ENCODE measurements at regions not wholly inside any gene's neighbourhood (a gene's known extent, or its start where the extent isn't known, plus 50 kb on each side); places are given as distances from the start of the nearest gene placed in this dataset.

GRCh38 chr2:52145005-52145404 is 1113.1 kb upstream of the NRXN1 start:
- Mint-ChIP-seq H3K9me3 (peaks cover 0 to 5% (median 0%) of the 10 kb centered on the region in 9 donors), H3K4me1 (no peaks in the 10 kb centered on the region), H3K27ac (no peak overlapping the region), H3K27me3 (no peaks in the 10 kb centered on the region), H3K36me3 (no peaks in the 10 kb centered on the region), H3K4me3 (no peak overlapping the region)
- ATAC-seq (no peak), DNase-seq (no peak)
- POLR2A ChIA-PET, result no interaction called here

GRCh38 chr2:52144590-52144989 is 1112.7 kb upstream of the NRXN1 start:
- H3K36me3 Mint-ChIP-seq, result no peaks in the 10 kb centered on the region
- ATAC-seq (no peak), DNase-seq (no peak)
- no peak overlapping the region for H3K27ac Mint-ChIP-seq
- H3K4me1 Mint-ChIP-seq, result no peaks in the 10 kb centered on the region
- no peak overlapping the region for H3K4me3 Mint-ChIP-seq
- POLR2A ChIA-PET, result no interaction called here
- no peaks in the 10 kb centered on the region for H3K27me3 Mint-ChIP-seq
- H3K9me3 Mint-ChIP-seq, result peaks cover 0 to 5% (median 0%) of the 10 kb centered on the region in 9 donors

GRCh38 chr2:52141076-52141475 is 1109.1 kb upstream of the NRXN1 start:
- H3K27ac Mint-ChIP-seq, result no peak overlapping the region
- peaks cover 0 to 18% (median 6%) of the 10 kb centered on the region in 9 donors for H3K9me3 Mint-ChIP-seq
- ATAC-seq (no peak), DNase-seq (no peak)
- no peaks in the 10 kb centered on the region for H3K36me3 Mint-ChIP-seq
- no peak overlapping the region for H3K4me3 Mint-ChIP-seq
- H3K27me3 Mint-ChIP-seq, result no peaks in the 10 kb centered on the region
- H3K4me1 Mint-ChIP-seq, result no peaks in the 10 kb centered on the region
- POLR2A ChIA-PET, result no interaction called here

- Mint-ChIP-seq H3K27ac (no peak overlapping the region), H3K36me3 (peaks cover 0 to 4% (median 0%) of the 10 kb centered on the region in 3 donors), H3K27me3 (no peaks in the 10 kb centered on the region), H3K9me3 (peaks cover 0 to 29% (median 10%) of the 10 kb centered on the region in 9 donors), H3K4me1 (no peaks in the 10 kb centered on the region), H3K4me3 (no peak overlapping the region)
- no peak for ATAC-seq
- POLR2A ChIA-PET, result no interaction called here
- DNase-seq, result no peak
These were observed 1107.3 kb upstream of the NRXN1 start for GRCh38 chr2:52139241-52139640.

- no peak overlapping the region for H3K27ac Mint-ChIP-seq
These were observed 1103.3 kb upstream of the NRXN1 start for GRCh38 chr2:52135235-52135634.

GRCh38 chr2:52128081-52128480 is 1096.1 kb upstream of the NRXN1 start:
- H3K27ac Mint-ChIP-seq, result no peak overlapping the region
- H3K9me3 Mint-ChIP-seq, result peaks cover 3 to 36% (median 14%) of the 10 kb centered on the region in 9 donors
- POLR2A ChIA-PET, result no interaction called here
- no peak for DNase-seq
- no peak for ATAC-seq
- no peak overlapping the region for H3K4me3 Mint-ChIP-seq
- peaks cover 0 to 4% (median 0%) of the 10 kb centered on the region in 3 donors for H3K36me3 Mint-ChIP-seq
- no peaks in the 10 kb centered on the region for H3K4me1 Mint-ChIP-seq
- H3K27me3 Mint-ChIP-seq, result no peaks in the 10 kb centered on the region

More at GRCh38 chr2:52135235-52135634, 1103.3 kb upstream of the NRXN1 start:
- H3K4me3 Mint-ChIP-seq, result no peak overlapping the region
- DNase-seq (no peak), ATAC-seq (no peak)
- H3K36me3 Mint-ChIP-seq, result peaks cover 0 to 5% (median 0%) of the 10 kb centered on the region in 3 donors
- no peaks in the 10 kb centered on the region for H3K27me3 Mint-ChIP-seq
- POLR2A ChIA-PET, result no interaction called here
- H3K9me3 Mint-ChIP-seq, result peaks cover 1 to 36% (median 14%) of the 10 kb centered on the region in 9 donors
- no peaks in the 10 kb centered on the region for H3K4me1 Mint-ChIP-seq

GRCh38 chr2:52127527-52127926 is 1095.6 kb upstream of the NRXN1 start:
- POLR2A ChIA-PET, result no interaction called here
- Mint-ChIP-seq H3K4me1 (no peaks in the 10 kb centered on the region), H3K36me3 (peaks cover 0 to 4% (median 0%) of the 10 kb centered on the region in 3 donors), H3K4me3 (no peak overlapping the region), H3K27me3 (no peaks in the 10 kb centered on the region), H3K27ac (no peak overlapping the region), H3K9me3 (peaks cover 2 to 36% (median 14%) of the 10 kb centered on the region in 9 donors)
- no peak for DNase-seq
- no peak for ATAC-seq

- ATAC-seq, result no peak
- Mint-ChIP-seq H3K27me3 (no peaks in the 10 kb centered on the region), H3K4me3 (no peak overlapping the region), H3K27ac (no peak overlapping the region), H3K4me1 (no peaks in the 10 kb centered on the region), H3K36me3 (no peaks in the 10 kb centered on the region), H3K9me3 (peaks cover 2 to 22% (median 6%) of the 10 kb centered on the region in 9 donors)
- DNase-seq, result no peak
- POLR2A ChIA-PET, result no interaction called here
These were observed 1085.4 kb upstream of the NRXN1 start for GRCh38 chr2:52117299-52117698.

- DNase-seq (no peak), ATAC-seq (no peak)
- peaks cover 0 to 27% (median 9%) of the 10 kb centered on the region in 9 donors for H3K9me3 Mint-ChIP-seq
- POLR2A ChIA-PET, result no interaction called here
- no peaks in the 10 kb centered on the region for H3K36me3 Mint-ChIP-seq
- no peaks in the 10 kb centered on the region for H3K4me1 Mint-ChIP-seq
- no peak overlapping the region for H3K4me3 Mint-ChIP-seq
- no peaks in the 10 kb centered on the region for H3K27me3 Mint-ChIP-seq
- no peak overlapping the region for H3K27ac Mint-ChIP-seq
These were observed 1083.8 kb upstream of the NRXN1 start for GRCh38 chr2:52115750-52116149.

GRCh38 chr2:52113338-52113737 is 1081.4 kb upstream of the NRXN1 start:
- POLR2A ChIA-PET, result no interaction called here
- ATAC-seq, result no peak

GRCh38 chr2:52112141-52112540 is 1080.2 kb upstream of the NRXN1 start:
- Mint-ChIP-seq H3K27ac (no peak overlapping the region), H3K27me3 (no peaks in the 10 kb centered on the region), H3K4me1 (no peaks in the 10 kb centered on the region), H3K4me3 (no peak overlapping the region), H3K9me3 (peaks cover 0 to 31% (median 10%) of the 10 kb centered on the region in 9 donors), H3K36me3 (no peaks in the 10 kb centered on the region)
- POLR2A ChIA-PET, result no interaction called here
- ATAC-seq (no peak), DNase-seq (no peak)

More at GRCh38 chr2:52113338-52113737, 1081.4 kb upstream of the NRXN1 start:
- Mint-ChIP-seq H3K36me3 (no peaks in the 10 kb centered on the region), H3K4me1 (no peaks in the 10 kb centered on the region), H3K4me3 (no peak overlapping the region), H3K9me3 (peaks cover 0 to 22% (median 9%) of the 10 kb centered on the region in 9 donors), H3K27me3 (no peaks in the 10 kb centered on the region), H3K27ac (no peak overlapping the region)
- DNase-seq, result no peak

- no peaks in the 10 kb centered on the region for H3K4me1 Mint-ChIP-seq
- no peaks in the 10 kb centered on the region for H3K36me3 Mint-ChIP-seq
- DNase-seq, result no peak
- no peaks in the 10 kb centered on the region for H3K27me3 Mint-ChIP-seq
- peaks cover 0 to 35% (median 8%) of the 10 kb centered on the region in 9 donors for H3K9me3 Mint-ChIP-seq
- H3K27ac Mint-ChIP-seq, result no peak overlapping the region
- ATAC-seq, result no peak
- H3K4me3 Mint-ChIP-seq, result no peak overlapping the region
- POLR2A ChIA-PET, result no interaction called here
These were observed 1075.2 kb upstream of the NRXN1 start for GRCh38 chr2:52107124-52107523.

- POLR2A ChIA-PET, result no interaction called here
- H3K27me3 Mint-ChIP-seq, result no peaks in the 10 kb centered on the region
- H3K4me1 Mint-ChIP-seq, result no peaks in the 10 kb centered on the region
These were observed 1065.1 kb upstream of the NRXN1 start for GRCh38 chr2:52097071-52097470.

GRCh38 chr2:52084759-52085158 is 1052.8 kb upstream of the NRXN1 start:
- no peaks in the 10 kb centered on the region for H3K36me3 Mint-ChIP-seq
- DNase-seq, result no peak
- H3K27me3 Mint-ChIP-seq, result no peaks in the 10 kb centered on the region
- no peak overlapping the region for H3K27ac Mint-ChIP-seq
- no peak overlapping the region for H3K4me3 Mint-ChIP-seq
- no peaks in the 10 kb centered on the region for H3K4me1 Mint-ChIP-seq
- no peak for ATAC-seq
- peaks cover 0 to 11% (median 8%) of the 10 kb centered on the region in 9 donors for H3K9me3 Mint-ChIP-seq
- POLR2A ChIA-PET, result no interaction called here

More at GRCh38 chr2:52097071-52097470, 1065.1 kb upstream of the NRXN1 start:
- DNase-seq (no peak), ATAC-seq (no peak)
- H3K4me3 Mint-ChIP-seq, result no peak overlapping the region
- H3K9me3 Mint-ChIP-seq, result peaks cover 2 to 33% (median 13%) of the 10 kb centered on the region in 9 donors
- no peak overlapping the region for H3K27ac Mint-ChIP-seq
- H3K36me3 Mint-ChIP-seq, result no peaks in the 10 kb centered on the region

All from naive thymus-derived CD8-positive, alpha-beta T cell (primary cell).